ENCODE measurements at regions not wholly inside any gene's neighbourhood (a gene's known extent, or its start where the extent isn't known, plus 50 kb on each side); places are given as distances from the start of the nearest gene placed in this dataset.

DNA sequence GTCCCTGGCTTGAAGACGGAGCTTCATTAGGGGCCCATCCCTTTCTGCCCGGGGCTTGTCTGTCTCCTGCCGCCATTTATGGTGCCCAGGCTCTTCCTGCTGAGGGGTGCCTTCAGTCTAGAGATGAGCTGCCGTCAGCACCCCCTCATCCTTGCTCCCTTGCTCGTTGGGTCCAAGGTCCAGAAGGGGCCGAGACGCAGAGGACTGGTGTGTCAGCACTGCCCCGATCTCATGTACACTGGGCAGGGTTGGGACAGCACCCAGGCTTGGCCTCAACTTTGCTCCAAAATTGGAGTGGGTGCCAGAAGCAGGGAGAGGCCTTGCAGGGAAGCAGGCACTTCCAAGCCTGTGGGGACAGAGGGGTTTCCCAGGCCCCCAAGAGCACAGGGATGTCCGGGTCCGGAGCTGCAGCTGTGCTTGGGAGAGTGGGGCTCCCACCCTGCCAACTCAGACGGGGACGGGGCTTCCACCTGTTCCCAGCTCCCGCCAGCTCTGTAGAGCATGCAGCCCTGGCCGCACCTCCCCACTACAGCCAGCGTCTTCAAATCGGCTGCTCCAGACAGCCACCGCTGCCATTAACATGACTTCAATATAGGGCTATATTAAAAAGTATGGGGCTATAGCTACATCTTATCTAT lies 488.8 kb downstream of the TENT5A start:
- H3K4ac ChIP-seq (replicated peaks; ENCODE audit: insufficient read length, low read depth, low read length), result no peak overlapping the region
- H2AK5ac ChIP-seq (ENCODE audit: low read depth, low read length), result no peak overlapping the region
- H3K14ac ChIP-seq (ENCODE audit: insufficient read length), result no peak overlapping the region
- no peak overlapping the region; the same call in 1 of the 2 replicates for H3K18ac ChIP-seq (ENCODE audit: extremely low read depth, low read length)
- no peak overlapping the region for H2BK5ac ChIP-seq (ENCODE audit: low read depth, low read length)
- WGBS, 2 experiments (ENCODE audit: extremely low coverage in 1 of 2, insufficient coverage in 1 of 2, insufficient read length in 1 of 2, insufficient replicate concordance in 2 of 2, low coverage in 1 of 2, low lambda C conversion rate in 2 of 2, missing lambda C conversion rate in 1 of 2), result 92% methylated on average over 17 of the region's 17 CpGs; no CpG with 5 or more reads in 1 of the 2 experiments
- no peaks in the 10 kb centered on the region for H3K27me3 ChIP-seq (replicated peaks in 1 of 4; ENCODE audit: control insufficient read depth in 3 of 4, extremely low read depth in 1 of 4, insufficient read depth in 3 of 4, low read length in 3 of 4)
- no peak for FAIRE-seq
- no peak overlapping the region for H3K56ac ChIP-seq (replicated peaks; ENCODE audit: insufficient read length, low read depth, low read length)
- no peaks in the 10 kb centered on the region for H3K23me2 ChIP-seq (ENCODE audit: low read depth, low read length)
- H2BK12ac ChIP-seq (ENCODE audit: low read depth, low read length), result no peak overlapping the region
- no peak overlapping the region for H3K9ac ChIP-seq (replicated peaks in 1 of 4; ENCODE audit: extremely low read depth in 1 of 4, low read depth in 3 of 4, low read length in 3 of 4)
- no peaks in the 10 kb centered on the region for H3K36me3 ChIP-seq (ENCODE audit: control insufficient read depth in 2 of 4, insufficient read depth in 4 of 4, low read length in 3 of 4)
- H3K4me2 ChIP-seq (ENCODE audit: insufficient read depth in 1 of 2, low read depth in 2 of 2, low read length in 2 of 2), result no peak overlapping the region
- no peak overlapping the region for H3K23ac ChIP-seq (ENCODE audit: insufficient read length)
- no peaks in the 10 kb centered on the region; a peak in 1 of 4 replicates for H3K9me3 ChIP-seq (ENCODE audit: insufficient read depth in 2 of 2, low read depth in 1 of 2, low read length in 1 of 2)
- H2AFZ ChIP-seq (ENCODE audit: low read length), result no peak overlapping the region; the same call in 1 of the 2 replicates
- ChIA-PET POLR2A (ENCODE audit: partially characterized antibody) (no interaction called here), CTCF (ENCODE audit: partially characterized antibody) (interaction anchor here (0.6 kb wide), 1 partner anchor 200 kb away, joined by 3 read pairs; no protein-coding TSS in a partner anchor)
- H2BK120ac ChIP-seq (replicated peaks; ENCODE audit: low read depth, low read length), result no peak overlapping the region
- H2BK20ac ChIP-seq (ENCODE audit: low read length), result no peak overlapping the region
- no peak overlapping the region for H4K91ac ChIP-seq (replicated peaks; ENCODE audit: insufficient read length, low read length)
- H3K4me3 ChIP-seq (ENCODE audit: extremely low read depth in 1 of 4, insufficient read depth in 2 of 4, low read depth in 3 of 4, low read length in 4 of 4), result no peak overlapping the region
- no peaks in the 10 kb centered on the region for H3K79me1 ChIP-seq (ENCODE audit: low read depth, low read length)
- no peak for DNase-seq (ENCODE audit: low read depth in 1 of 2, low spot score in 2 of 2)
- H3K79me2 ChIP-seq (ENCODE audit: control insufficient read depth in 1 of 2, insufficient read depth in 2 of 2, low read length in 2 of 2), result no peaks in the 10 kb centered on the region
- H3K4me1 ChIP-seq (replicated peaks in 1 of 4; ENCODE audit: control insufficient read depth in 3 of 4, insufficient read depth in 4 of 4, low read length in 3 of 4), result no peaks in the 10 kb centered on the region
- no peaks in the 10 kb centered on the region for H4K20me1 ChIP-seq (replicated peaks in 1 of 2; ENCODE audit: control insufficient read depth in 1 of 2, insufficient read depth in 2 of 2, low read length in 2 of 2)
- H4K8ac ChIP-seq (ENCODE audit: extremely low read depth, insufficient read depth, low read length), result no peak overlapping the region; the same call in 1 of the 2 replicates
- H3K27ac ChIP-seq (ENCODE audit: low read depth, low read length), result no peak overlapping the region
- H2BK15ac ChIP-seq (ENCODE audit: low read length), result no peak overlapping the region
- no peak overlapping the region for H4K5ac ChIP-seq (ENCODE audit: insufficient read length, low read depth, low read length)
- TF ChIP-seq SIX5 (IDR thresholded peaks at IDR 0.05; ENCODE audit: low read depth, low read length) (no peak), SIRT6 (IDR thresholded peaks at IDR 0.05; ENCODE audit: low read length) (no peak), YY1 (IDR thresholded peaks at IDR 0.05; ENCODE audit: low read depth, low read length) (no peak), CBX5 (IDR thresholded peaks at IDR 0.05; ENCODE audit: low read depth, low read length) (no peak), BCL11A (IDR thresholded peaks at IDR 0.05; ENCODE audit: low read depth in 2 of 2, low read length in 2 of 2) (no peak), GTF2F1 (IDR thresholded peaks at IDR 0.05; ENCODE audit: borderline replicate concordance, low read depth, low read length) (no peak), RXRA (IDR thresholded peaks at IDR 0.05; ENCODE audit: insufficient read depth, low read depth, low read length) (no peak), HDAC2 (IDR thresholded peaks at IDR 0.05; ENCODE audit: borderline replicate concordance in 1 of 2, low read depth in 2 of 2, low read length in 2 of 2) (no peak), TEAD4 (IDR thresholded peaks at IDR 0.05; ENCODE audit: low read depth, low read length) (no peak)
- TF ChIP-seq, protein P1, sequence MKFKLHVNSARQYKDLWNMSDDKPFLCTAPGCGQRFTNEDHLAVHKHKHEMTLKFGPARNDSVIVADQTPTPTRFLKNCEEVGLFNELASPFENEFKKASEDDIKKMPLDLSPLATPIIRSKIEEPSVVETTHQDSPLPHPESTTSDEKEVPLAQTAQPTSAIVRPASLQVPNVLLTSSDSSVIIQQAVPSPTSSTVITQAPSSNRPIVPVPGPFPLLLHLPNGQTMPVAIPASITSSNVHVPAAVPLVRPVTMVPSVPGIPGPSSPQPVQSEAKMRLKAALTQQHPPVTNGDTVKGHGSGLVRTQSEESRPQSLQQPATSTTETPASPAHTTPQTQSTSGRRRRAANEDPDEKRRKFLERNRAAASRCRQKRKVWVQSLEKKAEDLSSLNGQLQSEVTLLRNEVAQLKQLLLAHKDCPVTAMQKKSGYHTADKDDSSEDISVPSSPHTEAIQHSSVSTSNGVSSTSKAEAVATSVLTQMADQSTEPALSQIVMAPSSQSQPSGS (IDR thresholded peaks at IDR 0.05; ENCODE audit: low read length), result no peak
- TF ChIP-seq, protein P2, sequence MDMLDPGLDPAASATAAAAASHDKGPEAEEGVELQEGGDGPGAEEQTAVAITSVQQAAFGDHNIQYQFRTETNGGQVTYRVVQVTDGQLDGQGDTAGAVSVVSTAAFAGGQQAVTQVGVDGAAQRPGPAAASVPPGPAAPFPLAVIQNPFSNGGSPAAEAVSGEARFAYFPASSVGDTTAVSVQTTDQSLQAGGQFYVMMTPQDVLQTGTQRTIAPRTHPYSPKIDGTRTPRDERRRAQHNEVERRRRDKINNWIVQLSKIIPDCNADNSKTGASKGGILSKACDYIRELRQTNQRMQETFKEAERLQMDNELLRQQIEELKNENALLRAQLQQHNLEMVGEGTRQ (IDR thresholded peaks at IDR 0.05; ENCODE audit: low read length), result no peak

Measured in H1 (cell line).